IMR-90 (cell line): ENCODE measurements at regions not wholly inside any gene's neighbourhood (a gene's known extent, or its start where the extent isn't known, plus 50 kb on each side); places are given as distances from the start of the nearest gene placed in this dataset.

ENCODE experiments used
- ATAC-seq: fragments of 200-7000 bp; cut with Tn5 transposase; 2 replicates; pipeline ENCODE4 v1.9.1; 2020; ENCODE audit warnings: low read depth, mild to moderate bottlenecking, moderate library complexity
- BruUV-seq: library from RNA; stranded (reverse); fragments of 400-500 nt; replicated peaks from 2 replicates; lab custom pipeline; 2021; lab: Mats Ljungman, UMichigan
- CTCF ChIA-PET: fragments of 300-600 bp; formaldehyde crosslinking; extraction: SDS; loops from one replicate; lab custom pipeline; 2021; ENCODE audit warnings: antibody characterized with exemption; lab: Yijun Ruan, JAX
- POLR2A ChIA-PET: fragments of 300-600 bp; sonication (Branson Sonifier 250); formaldehyde crosslinking; loops from one replicate; lab custom pipeline; 2022; ENCODE audit warnings: antibody characterized with exemption; ENCODE audit not compliant: unreplicated experiment; lab: Charles Lee
- DNase-seq: peaks from one replicate; pipeline ENCODE4 v3.0.0; 2013
- H2AFZ ChIP-seq: replicated peaks from 2 replicates; pipeline ENCODE3; 2013; ENCODE audit warnings: low read length, mild to moderate bottlenecking; ENCODE audit not compliant: poor library complexity
- H2AK5ac ChIP-seq: 2 replicates; pipeline ENCODE4 v1.6.1; 2013; ENCODE audit warnings: low read depth, low read length, inconsistent platforms
- H2AK9ac ChIP-seq: replicated peaks from 2 replicates; pipeline ENCODE3; 2013; ENCODE audit warnings: mild to moderate bottlenecking, low read depth, low read length, moderate library complexity; ENCODE audit not compliant: poor library complexity
- H2BK120ac ChIP-seq: 2 replicates; pipeline ENCODE4 v1.6.1; 2013; ENCODE audit warnings: low read depth, low read length, inconsistent platforms
- H2BK15ac ChIP-seq: 3 replicates; pipeline ENCODE4 v1.6.1; 2013; ENCODE audit warnings: low read depth, low read length, inconsistent platforms
- H2BK20ac ChIP-seq: 2 replicates; pipeline ENCODE4 v1.6.1; 2013; ENCODE audit warnings: low read depth, mild to moderate bottlenecking, inconsistent platforms, low read length, moderate library complexity
- H2BK5ac ChIP-seq: 2 replicates; pipeline ENCODE4 v1.6.1; 2013; ENCODE audit warnings: mild to moderate bottlenecking, low read depth, low read length, inconsistent platforms; ENCODE audit not compliant: poor library complexity, severe bottlenecking
- H3K14ac ChIP-seq: replicated peaks from 2 replicates; pipeline ENCODE4 v1.6.1; 2013; ENCODE audit warnings: low read depth, low read length, inconsistent platforms
- H3K18ac ChIP-seq: 2 replicates; pipeline ENCODE4 v1.6.1; 2013; ENCODE audit warnings: low read depth, low read length, control low read depth
- H3K23ac ChIP-seq: 2 replicates; pipeline ENCODE4 v1.6.1; 2013; ENCODE audit warnings: low read depth, low read length, inconsistent platforms
- H3K27ac ChIP-seq: 2 replicates; pipeline ENCODE4 v1.5.1; 2013; ENCODE audit warnings: mild to moderate bottlenecking, control low read depth, low read length; ENCODE audit not compliant: insufficient read depth
- H3K27me3 ChIP-seq: 2 replicates; pipeline ENCODE4 v1.6.1; 2013; ENCODE audit warnings: low read length; ENCODE audit not compliant: control insufficient read depth, insufficient read depth
- H3K36me3 ChIP-seq: 2 replicates; pipeline ENCODE4 v1.6.1; 2013; ENCODE audit warnings: low read length, mixed read lengths; ENCODE audit not compliant: control insufficient read depth, insufficient read depth
- H3K4ac ChIP-seq: 2 replicates; pipeline ENCODE4 v1.6.1; 2013; ENCODE audit warnings: low read depth, low read length, inconsistent platforms
- H3K4me1 ChIP-seq: 2 replicates; pipeline ENCODE4 v1.6.1; 2013; ENCODE audit warnings: low read length, mixed read lengths; ENCODE audit not compliant: control insufficient read depth, insufficient read depth
- H3K4me2 ChIP-seq: 2 replicates; pipeline ENCODE4 v1.6.1; 2013; ENCODE audit warnings: low read depth, mild to moderate bottlenecking, control low read depth, low read length, moderate library complexity
- H3K4me3 ChIP-seq: 2 replicates; pipeline ENCODE4 v1.5.1; 2013; ENCODE audit warnings: low read depth, mild to moderate bottlenecking, control low read depth, low read length, moderate library complexity; ENCODE audit not compliant: insufficient read depth
- H3K56ac ChIP-seq: 2 replicates; pipeline ENCODE4 v1.6.1; 2013; ENCODE audit warnings: low read length, inconsistent platforms; ENCODE audit not compliant: insufficient read depth; ENCODE audit errors: extremely low read depth
- H3K79me1 ChIP-seq, 2 experiments: 2 replicates each; pipeline ENCODE4 v1.6.1; 2013; ENCODE audit warnings: low read length in 2 of 2, inconsistent platforms in 1 of 2, low read depth in 1 of 2
- H3K9ac ChIP-seq: 2 replicates; pipeline ENCODE4 v1.6.1; 2013; ENCODE audit warnings: low read depth, low read length, control low read depth
- H3K9me1 ChIP-seq: 2 replicates; pipeline ENCODE4 v1.6.1; 2013; ENCODE audit warnings: low read length, inconsistent platforms; ENCODE audit not compliant: insufficient read depth
- H3K9me3 ChIP-seq: 2 replicates; pipeline ENCODE4 v1.6.1; 2013; ENCODE audit warnings: low read length; ENCODE audit not compliant: control insufficient read depth, insufficient read depth
- H4K20me1 ChIP-seq: 2 replicates; pipeline ENCODE4 v1.6.1; 2013; ENCODE audit warnings: low read length, inconsistent platforms; ENCODE audit not compliant: insufficient read depth
- H4K5ac ChIP-seq: 2 replicates; pipeline ENCODE4 v1.6.1; 2013; ENCODE audit warnings: mild to moderate bottlenecking, low read depth, low read length, control low read depth
- H4K8ac ChIP-seq, 2 experiments: 2 replicates each; pipeline ENCODE4 v1.6.1; 2013; ENCODE audit warnings: low read depth in 2 of 2, low read length in 2 of 2, control low read depth in 1 of 2, inconsistent platforms in 1 of 2
- H4K91ac ChIP-seq: 2 replicates; pipeline ENCODE4 v1.6.1; 2013; ENCODE audit warnings: low read depth, low read length, inconsistent platforms; ENCODE audit not compliant: insufficient read depth
- BHLHE40 ChIP-seq: fragments of 150-350 bp; IDR thresholded peaks from 2 replicates; pipeline ENCODE4 v1.6.1; 2016; ENCODE audit warnings: mild to moderate bottlenecking, low read depth, low read length
- CEBPB ChIP-seq: IDR thresholded peaks from 2 replicates; pipeline ENCODE4 v1.6.1; 2012; ENCODE audit warnings: low read depth, low read length, improper control_type of control experiment
- CHD1 ChIP-seq: IDR thresholded peaks from 2 replicates; pipeline ENCODE4 v1.6.1; 2012; ENCODE audit warnings: low read depth, low read length, improper control_type of control experiment
- CTCF ChIP-seq: conservative IDR thresholded peaks from 2 replicates; pipeline ENCODE4 v1.5.1; 2012; ENCODE audit warnings: mild to moderate bottlenecking, low read depth, low read length, improper control_type of control experiment
- FOS ChIP-seq: fragments of 150-350 bp; IDR thresholded peaks from 2 replicates; pipeline ENCODE4 v1.6.1; 2016; ENCODE audit warnings: low read depth, low read length
- MAFK ChIP-seq: IDR thresholded peaks from 2 replicates; pipeline ENCODE4 v1.6.1; 2012; ENCODE audit warnings: low read depth, low read length, improper control_type of control experiment
- MAZ ChIP-seq: IDR thresholded peaks from 2 replicates; pipeline ENCODE4 v1.6.1; 2012; ENCODE audit warnings: low read depth, mild to moderate bottlenecking, low read length, improper control_type of control experiment, moderate library complexity, borderline replicate concordance
- MXI1 ChIP-seq: IDR thresholded peaks from 2 replicates; pipeline ENCODE4 v1.6.1; 2012; ENCODE audit warnings: low read depth, mild to moderate bottlenecking, low read length, moderate library complexity, borderline replicate concordance
- NFE2L2 ChIP-seq: fragments of 150-350 bp; IDR thresholded peaks from 2 replicates; pipeline ENCODE4 v1.6.1; 2016; ENCODE audit warnings: low read depth, mild to moderate bottlenecking, low read length
- POLR2A ChIP-seq: IDR thresholded peaks from 2 replicates; pipeline ENCODE4 v1.6.1; 2012; ENCODE audit warnings: mild to moderate bottlenecking, low read depth, low read length
- RAD21 ChIP-seq: IDR thresholded peaks from 2 replicates; pipeline ENCODE4 v1.6.1; 2012; ENCODE audit warnings: low read length, improper control_type of control experiment
- RCOR1 ChIP-seq: IDR thresholded peaks from 2 replicates; pipeline ENCODE4 v1.6.1; 2012; ENCODE audit warnings: mild to moderate bottlenecking, low read length, improper control_type of control experiment; ENCODE audit not compliant: insufficient replicate concordance
- RFX5 ChIP-seq: IDR thresholded peaks from 2 replicates; pipeline ENCODE4 v1.8.0; 2012; ENCODE audit warnings: low read depth, mild to moderate bottlenecking, low read length, moderate library complexity
- SMC3 ChIP-seq: fragments of 150-350 bp; IDR thresholded peaks from 2 replicates; pipeline ENCODE4 v1.6.1; 2016; ENCODE audit warnings: low read depth, mild to moderate bottlenecking, antibody characterized with exemption, low read length, moderate library complexity
- USF2 ChIP-seq: fragments of 150-350 bp; IDR thresholded peaks from 2 replicates; pipeline ENCODE4 v1.6.1; 2017; ENCODE audit warnings: mild to moderate bottlenecking, antibody characterized with exemption, low read length, low read depth
- WGBS, 2 experiments: methylation state at CpG; one replicate each; pipeline versions ENCODE4 v1.1.5 to v1.1.7; 2013; ENCODE audit warnings: missing lambda C conversion rate in 2 of 2; ENCODE audit not compliant: insufficient read length in 1 of 2; ENCODE audit errors: extremely low coverage in 2 of 2; 5-methylcytosine and 5-hydroxymethylcytosine counted together
- dilution Hi-C: fragments of 300-500 bp; cut with HindIII; formaldehyde crosslinking; loops from one replicate; pipeline ENCODE4 v1.14.3; 2018; ENCODE audit warnings: low sequenced_read_pairs; ENCODE audit not compliant: unreplicated experiment
- in situ Hi-C: fragments of 300-500 bp; cut with MboI; formaldehyde crosslinking; loops from 3 replicates; pipeline ENCODE4 v1.14.3; 2019; ENCODE audit warnings: low sequenced_read_pairs, inconsistent platforms, mixed read lengths
- intact Hi-C: fragments of 100-400 bp; cut with micrococcal nuclease; formaldehyde crosslinking; loops from 2 replicates; pipeline ENCODE4 v1.10.0; 2022
- TF ChIP-seq, protein P1 (sequence below): fragments of 150-350 bp; IDR thresholded peaks from 2 replicates; pipeline ENCODE4 v1.6.1; 2016; ENCODE audit warnings: low read depth, mild to moderate bottlenecking, low read length, moderate library complexity, borderline replicate concordance

GRCh38 chr14:41488401-41488800 lies 118.3 kb upstream of the LRFN5 start:
- Histone ChIP-seq H3K9me3 (no peaks in the 10 kb centered on the region), H2BK120ac (no peak overlapping the region), H3K4me2 (no peak overlapping the region), H3K56ac (no peak overlapping the region), H3K9ac (no peak overlapping the region), H3K27ac (no peak overlapping the region), H3K79me1 (no peaks in the 10 kb centered on the region), H2AFZ (no peak overlapping the region), H4K8ac (no peak overlapping the region), H4K20me1 (no peaks in the 10 kb centered on the region), H3K36me3 (no peaks in the 10 kb centered on the region), H4K5ac (no peak overlapping the region), H2AK9ac (no peak overlapping the region), H3K4ac (no peak overlapping the region), H2BK15ac (no peak overlapping the region), H3K9me1 (no peaks in the 10 kb centered on the region), H3K23ac (no peak overlapping the region), H3K4me3 (no peak overlapping the region), H3K4me1 (no peaks in the 10 kb centered on the region), H2AK5ac (no peak overlapping the region), H3K14ac (no peak overlapping the region), H3K18ac (no peak overlapping the region), H2BK5ac (no peak overlapping the region), H3K27me3 (no peaks in the 10 kb centered on the region), H2BK20ac (no peak overlapping the region), H4K91ac (no peak overlapping the region)
- no peak for DNase-seq
- dilution Hi-C loops: no loop called here
- POLR2A ChIA-PET: no interaction called here
- no TSS peak for BruUV-seq
- CTCF ChIA-PET: no interaction called here
- no CpG with 5 or more reads among the region's 1 CpG for WGBS, 2 experiments
- intact Hi-C loops: no loop called here
- no peak for TF ChIP-seq MXI1
- TF ChIP-seq CHD1: no peak
- TF ChIP-seq NFE2L2: no peak
- TF ChIP-seq BHLHE40: no peak
- no peak for TF ChIP-seq MAFK
- TF ChIP-seq, protein P1, sequence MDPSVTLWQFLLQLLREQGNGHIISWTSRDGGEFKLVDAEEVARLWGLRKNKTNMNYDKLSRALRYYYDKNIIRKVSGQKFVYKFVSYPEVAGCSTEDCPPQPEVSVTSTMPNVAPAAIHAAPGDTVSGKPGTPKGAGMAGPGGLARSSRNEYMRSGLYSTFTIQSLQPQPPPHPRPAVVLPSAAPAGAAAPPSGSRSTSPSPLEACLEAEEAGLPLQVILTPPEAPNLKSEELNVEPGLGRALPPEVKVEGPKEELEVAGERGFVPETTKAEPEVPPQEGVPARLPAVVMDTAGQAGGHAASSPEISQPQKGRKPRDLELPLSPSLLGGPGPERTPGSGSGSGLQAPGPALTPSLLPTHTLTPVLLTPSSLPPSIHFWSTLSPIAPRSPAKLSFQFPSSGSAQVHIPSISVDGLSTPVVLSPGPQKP: no peak
- TF ChIP-seq RAD21: no peak
- TF ChIP-seq MAZ: no peak
- TF ChIP-seq CTCF: no peak
- no peak for TF ChIP-seq POLR2A
- TF ChIP-seq RCOR1: no peak
- TF ChIP-seq FOS: no peak
- TF ChIP-seq USF2: no peak
- TF ChIP-seq CEBPB: no peak
- no peak for TF ChIP-seq RFX5
- TF ChIP-seq SMC3: no peak
- ATAC-seq: no peak
- in situ Hi-C loops: no loop called here
